IMR-90 (cell line): ENCODE measurements at regions not wholly inside any gene's neighbourhood (a gene's known extent, or its start where the extent isn't known, plus 50 kb on each side); places are given as distances from the start of the nearest gene placed in this dataset.

ENCODE experiments used
- ATAC-seq: fragments of 200-7000 bp; cut with Tn5 transposase; 2 replicates; pipeline ENCODE4 v1.9.1; 2020; ENCODE audit warnings: low read depth, mild to moderate bottlenecking, moderate library complexity
- BruUV-seq: library from RNA; stranded (reverse); fragments of 400-500 nt; replicated peaks from 2 replicates; lab custom pipeline; 2021; lab: Mats Ljungman, UMichigan
- CTCF ChIA-PET: fragments of 300-600 bp; formaldehyde crosslinking; extraction: SDS; loops from one replicate; lab custom pipeline; 2021; ENCODE audit warnings: antibody characterized with exemption; lab: Yijun Ruan, JAX
- POLR2A ChIA-PET: fragments of 300-600 bp; sonication (Branson Sonifier 250); formaldehyde crosslinking; loops from one replicate; lab custom pipeline; 2022; ENCODE audit warnings: antibody characterized with exemption; ENCODE audit not compliant: unreplicated experiment; lab: Charles Lee
- DNase-seq: peaks from one replicate; pipeline ENCODE4 v3.0.0; 2013
- H2AFZ ChIP-seq: replicated peaks from 2 replicates; pipeline ENCODE3; 2013; ENCODE audit warnings: low read length, mild to moderate bottlenecking; ENCODE audit not compliant: poor library complexity
- H2AK5ac ChIP-seq: 2 replicates; pipeline ENCODE4 v1.6.1; 2013; ENCODE audit warnings: low read depth, low read length, inconsistent platforms
- H2AK9ac ChIP-seq: replicated peaks from 2 replicates; pipeline ENCODE3; 2013; ENCODE audit warnings: mild to moderate bottlenecking, low read depth, low read length, moderate library complexity; ENCODE audit not compliant: poor library complexity
- H2BK120ac ChIP-seq: 2 replicates; pipeline ENCODE4 v1.6.1; 2013; ENCODE audit warnings: low read depth, low read length, inconsistent platforms
- H2BK15ac ChIP-seq: 3 replicates; pipeline ENCODE4 v1.6.1; 2013; ENCODE audit warnings: low read depth, low read length, inconsistent platforms
- H2BK20ac ChIP-seq: 2 replicates; pipeline ENCODE4 v1.6.1; 2013; ENCODE audit warnings: low read depth, mild to moderate bottlenecking, inconsistent platforms, low read length, moderate library complexity
- H2BK5ac ChIP-seq: 2 replicates; pipeline ENCODE4 v1.6.1; 2013; ENCODE audit warnings: mild to moderate bottlenecking, low read depth, low read length, inconsistent platforms; ENCODE audit not compliant: poor library complexity, severe bottlenecking
- H3K14ac ChIP-seq: replicated peaks from 2 replicates; pipeline ENCODE4 v1.6.1; 2013; ENCODE audit warnings: low read depth, low read length, inconsistent platforms
- H3K18ac ChIP-seq: 2 replicates; pipeline ENCODE4 v1.6.1; 2013; ENCODE audit warnings: low read depth, low read length, control low read depth
- H3K23ac ChIP-seq: 2 replicates; pipeline ENCODE4 v1.6.1; 2013; ENCODE audit warnings: low read depth, low read length, inconsistent platforms
- H3K27ac ChIP-seq: 2 replicates; pipeline ENCODE4 v1.5.1; 2013; ENCODE audit warnings: mild to moderate bottlenecking, control low read depth, low read length; ENCODE audit not compliant: insufficient read depth
- H3K27me3 ChIP-seq: 2 replicates; pipeline ENCODE4 v1.6.1; 2013; ENCODE audit warnings: low read length; ENCODE audit not compliant: control insufficient read depth, insufficient read depth
- H3K36me3 ChIP-seq: 2 replicates; pipeline ENCODE4 v1.6.1; 2013; ENCODE audit warnings: low read length, mixed read lengths; ENCODE audit not compliant: control insufficient read depth, insufficient read depth
- H3K4ac ChIP-seq: 2 replicates; pipeline ENCODE4 v1.6.1; 2013; ENCODE audit warnings: low read depth, low read length, inconsistent platforms
- H3K4me1 ChIP-seq: 2 replicates; pipeline ENCODE4 v1.6.1; 2013; ENCODE audit warnings: low read length, mixed read lengths; ENCODE audit not compliant: control insufficient read depth, insufficient read depth
- H3K4me2 ChIP-seq: 2 replicates; pipeline ENCODE4 v1.6.1; 2013; ENCODE audit warnings: low read depth, mild to moderate bottlenecking, control low read depth, low read length, moderate library complexity
- H3K4me3 ChIP-seq: 2 replicates; pipeline ENCODE4 v1.5.1; 2013; ENCODE audit warnings: low read depth, mild to moderate bottlenecking, control low read depth, low read length, moderate library complexity; ENCODE audit not compliant: insufficient read depth
- H3K56ac ChIP-seq: 2 replicates; pipeline ENCODE4 v1.6.1; 2013; ENCODE audit warnings: low read length, inconsistent platforms; ENCODE audit not compliant: insufficient read depth; ENCODE audit errors: extremely low read depth
- H3K79me1 ChIP-seq, 2 experiments: 2 replicates each; pipeline ENCODE4 v1.6.1; 2013; ENCODE audit warnings: low read length in 2 of 2, inconsistent platforms in 1 of 2, low read depth in 1 of 2
- H3K9ac ChIP-seq: 2 replicates; pipeline ENCODE4 v1.6.1; 2013; ENCODE audit warnings: low read depth, low read length, control low read depth
- H3K9me1 ChIP-seq: 2 replicates; pipeline ENCODE4 v1.6.1; 2013; ENCODE audit warnings: low read length, inconsistent platforms; ENCODE audit not compliant: insufficient read depth
- H3K9me3 ChIP-seq: 2 replicates; pipeline ENCODE4 v1.6.1; 2013; ENCODE audit warnings: low read length; ENCODE audit not compliant: control insufficient read depth, insufficient read depth
- H4K20me1 ChIP-seq: 2 replicates; pipeline ENCODE4 v1.6.1; 2013; ENCODE audit warnings: low read length, inconsistent platforms; ENCODE audit not compliant: insufficient read depth
- H4K5ac ChIP-seq: 2 replicates; pipeline ENCODE4 v1.6.1; 2013; ENCODE audit warnings: mild to moderate bottlenecking, low read depth, low read length, control low read depth
- H4K8ac ChIP-seq, 2 experiments: 2 replicates each; pipeline ENCODE4 v1.6.1; 2013; ENCODE audit warnings: low read depth in 2 of 2, low read length in 2 of 2, control low read depth in 1 of 2, inconsistent platforms in 1 of 2
- H4K91ac ChIP-seq: 2 replicates; pipeline ENCODE4 v1.6.1; 2013; ENCODE audit warnings: low read depth, low read length, inconsistent platforms; ENCODE audit not compliant: insufficient read depth
- CHD1 ChIP-seq: IDR thresholded peaks from 2 replicates; pipeline ENCODE4 v1.6.1; 2012; ENCODE audit warnings: low read depth, low read length, improper control_type of control experiment
- CTCF ChIP-seq: conservative IDR thresholded peaks from 2 replicates; pipeline ENCODE4 v1.5.1; 2012; ENCODE audit warnings: mild to moderate bottlenecking, low read depth, low read length, improper control_type of control experiment
- ELK1 ChIP-seq: fragments of 150-350 bp; IDR thresholded peaks from 2 replicates; pipeline ENCODE4 v1.6.1; 2016; ENCODE audit warnings: low read depth, mild to moderate bottlenecking, low read length, moderate library complexity, borderline replicate concordance
- FOS ChIP-seq: fragments of 150-350 bp; IDR thresholded peaks from 2 replicates; pipeline ENCODE4 v1.6.1; 2016; ENCODE audit warnings: low read depth, low read length
- MAFK ChIP-seq: IDR thresholded peaks from 2 replicates; pipeline ENCODE4 v1.6.1; 2012; ENCODE audit warnings: low read depth, low read length, improper control_type of control experiment
- MAZ ChIP-seq: IDR thresholded peaks from 2 replicates; pipeline ENCODE4 v1.6.1; 2012; ENCODE audit warnings: low read depth, mild to moderate bottlenecking, low read length, improper control_type of control experiment, moderate library complexity, borderline replicate concordance
- MXI1 ChIP-seq: IDR thresholded peaks from 2 replicates; pipeline ENCODE4 v1.6.1; 2012; ENCODE audit warnings: low read depth, mild to moderate bottlenecking, low read length, moderate library complexity, borderline replicate concordance
- NFE2L2 ChIP-seq: fragments of 150-350 bp; IDR thresholded peaks from 2 replicates; pipeline ENCODE4 v1.6.1; 2016; ENCODE audit warnings: low read depth, mild to moderate bottlenecking, low read length
- POLR2A ChIP-seq: IDR thresholded peaks from 2 replicates; pipeline ENCODE4 v1.6.1; 2012; ENCODE audit warnings: mild to moderate bottlenecking, low read depth, low read length
- RAD21 ChIP-seq: IDR thresholded peaks from 2 replicates; pipeline ENCODE4 v1.6.1; 2012; ENCODE audit warnings: low read length, improper control_type of control experiment
- RCOR1 ChIP-seq: IDR thresholded peaks from 2 replicates; pipeline ENCODE4 v1.6.1; 2012; ENCODE audit warnings: mild to moderate bottlenecking, low read length, improper control_type of control experiment; ENCODE audit not compliant: insufficient replicate concordance
- RFX5 ChIP-seq: IDR thresholded peaks from 2 replicates; pipeline ENCODE4 v1.8.0; 2012; ENCODE audit warnings: low read depth, mild to moderate bottlenecking, low read length, moderate library complexity
- SMC3 ChIP-seq: fragments of 150-350 bp; IDR thresholded peaks from 2 replicates; pipeline ENCODE4 v1.6.1; 2016; ENCODE audit warnings: low read depth, mild to moderate bottlenecking, antibody characterized with exemption, low read length, moderate library complexity
- USF2 ChIP-seq: fragments of 150-350 bp; IDR thresholded peaks from 2 replicates; pipeline ENCODE4 v1.6.1; 2017; ENCODE audit warnings: mild to moderate bottlenecking, antibody characterized with exemption, low read length, low read depth
- WGBS, 2 experiments: methylation state at CpG; one replicate each; pipeline versions ENCODE4 v1.1.5 to v1.1.7; 2013; ENCODE audit warnings: missing lambda C conversion rate in 2 of 2; ENCODE audit not compliant: insufficient read length in 1 of 2; ENCODE audit errors: extremely low coverage in 2 of 2; 5-methylcytosine and 5-hydroxymethylcytosine counted together
- dilution Hi-C: fragments of 300-500 bp; cut with HindIII; formaldehyde crosslinking; loops from one replicate; pipeline ENCODE4 v1.14.3; 2018; ENCODE audit warnings: low sequenced_read_pairs; ENCODE audit not compliant: unreplicated experiment
- in situ Hi-C: fragments of 300-500 bp; cut with MboI; formaldehyde crosslinking; loops from 3 replicates; pipeline ENCODE4 v1.14.3; 2019; ENCODE audit warnings: low sequenced_read_pairs, inconsistent platforms, mixed read lengths
- intact Hi-C: fragments of 100-400 bp; cut with micrococcal nuclease; formaldehyde crosslinking; loops from 2 replicates; pipeline ENCODE4 v1.10.0; 2022

GRCh38 chr19:27896091-27896490, 1316.9 kb downstream of the UQCRFS1 start:
- Histone ChIP-seq H2BK20ac (no peak overlapping the region), H3K9me3 (peaks cover 42% of the 10 kb centered on the region), H3K14ac (no peak overlapping the region), H3K4me1 (no peaks in the 10 kb centered on the region), H3K27ac (no peak overlapping the region), H3K4me3 (no peak overlapping the region), H3K4ac (no peak overlapping the region), H3K27me3 (no peaks in the 10 kb centered on the region), H4K91ac (no peak overlapping the region), H3K36me3 (no peaks in the 10 kb centered on the region), H2BK120ac (no peak overlapping the region), H3K9ac (no peak overlapping the region), H2AFZ (no peak overlapping the region), H2BK15ac (no peak overlapping the region), H4K20me1 (no peaks in the 10 kb centered on the region), H3K56ac (no peak overlapping the region), H3K9me1 (no peaks in the 10 kb centered on the region), H4K5ac (no peak overlapping the region), H4K8ac (no peak overlapping the region), H3K4me2 (no peak overlapping the region), H3K23ac (no peak overlapping the region), H2AK9ac (no peak overlapping the region), H3K18ac (no peak overlapping the region), H3K79me1 (no peaks in the 10 kb centered on the region), H2BK5ac (no peak overlapping the region), H2AK5ac (no peak overlapping the region)
- no peak for TF ChIP-seq MXI1
- no peak for TF ChIP-seq NFE2L2
- TF ChIP-seq MAFK = no peak
- no peak for TF ChIP-seq RCOR1
- TF ChIP-seq CHD1 = no peak
- TF ChIP-seq CTCF = no peak
- no peak for TF ChIP-seq ELK1
- TF ChIP-seq USF2 = no peak
- no peak for TF ChIP-seq RFX5
- TF ChIP-seq POLR2A = no peak
- TF ChIP-seq SMC3 = no peak
- TF ChIP-seq FOS = no peak
- no peak for TF ChIP-seq RAD21
- TF ChIP-seq MAZ = no peak
- ATAC-seq (no peak), DNase-seq (no peak)
- intact Hi-C loops = no loop called here
- ChIA-PET CTCF (no interaction called here), POLR2A (no interaction called here)
- dilution Hi-C loops = no loop called here
- BruUV-seq = no TSS peak
- in situ Hi-C loops = no loop called here
- 80% methylated on average over 1 of the region's 1 CpG; no CpG with 5 or more reads in 1 of the 2 experiments for WGBS, 2 experiments
